ENCODE measurements at regions not wholly inside any gene's neighbourhood (a gene's known extent, or its start where the extent isn't known, plus 50 kb on each side); places are given as distances from the start of the nearest gene placed in this dataset.
A peak's percentile ranks its signal among the peaks of the same experiment; 100 is the strongest.

- no peaks in the 10 kb centered on the region for H3K36me3 ChIP-seq (ENCODE audit: control insufficient read depth, insufficient read depth, low read length)
- TF ChIP-seq CTCF (conservative IDR thresholded peaks at IDR 0.05): no peak
- no peak for DNase-seq
- no peaks in the 10 kb centered on the region for H3K4me1 ChIP-seq (ENCODE audit: control insufficient read depth, insufficient read depth, low read length)
- no peak overlapping the region for H3K4me3 ChIP-seq (ENCODE audit: low read length)
- H3K4me3 Mint-ChIP-seq: no peak overlapping the region
- no peak overlapping the region for H3K27ac ChIP-seq (ENCODE audit: low read depth, low read length)
- WGBS, 2 experiments (ENCODE audit: insufficient coverage in 1 of 2, insufficient read length in 1 of 2): 92% methylated on average over 1 of the region's 1 CpG; no CpG with 5 or more reads in 1 of the 2 experiments
- no peaks in the 10 kb centered on the region for H3K27me3 ChIP-seq (ENCODE audit: control insufficient read depth, insufficient read depth, low read length, poor library complexity, severe bottlenecking)
- H3K36me3 Mint-ChIP-seq (ENCODE audit: low read depth): no peaks in the 10 kb centered on the region
- H3K27ac Mint-ChIP-seq: no peak overlapping the region
- H3K9me3 Mint-ChIP-seq: peaks cover 5% of the 10 kb centered on the region
- H3K9ac ChIP-seq (ENCODE audit: extremely low read depth, low read length, poor library complexity, severe bottlenecking): no peak overlapping the region
- no peaks in the 10 kb centered on the region for H3K9me3 ChIP-seq (ENCODE audit: control insufficient read depth, low read length)
- H3K4me1 Mint-ChIP-seq: peaks cover 8% of the 10 kb centered on the region
- peaks cover 1% of the 10 kb centered on the region for H3K27me3 Mint-ChIP-seq (ENCODE audit: insufficient read depth)
Measured at GRCh38 chr13:32852526-32852925, 163.7 kb upstream of the KL start.

GRCh38 chr13:32857077-32857476, 159.1 kb upstream of the KL start:
- H3K36me3 Mint-ChIP-seq (ENCODE audit: low read depth): no peaks in the 10 kb centered on the region
- 94 to 100% methylated on average over 2 of the region's 2 CpGs for WGBS, 2 experiments (ENCODE audit: insufficient coverage in 1 of 2, insufficient read length in 1 of 2)
- no peaks in the 10 kb centered on the region for H3K9me3 Mint-ChIP-seq
- H3K27me3 ChIP-seq (ENCODE audit: control insufficient read depth, insufficient read depth, low read length, poor library complexity, severe bottlenecking): no peaks in the 10 kb centered on the region
- DNase-seq: peak; percentile 5
- peaks cover 13% of the 10 kb centered on the region for H3K9me3 ChIP-seq (ENCODE audit: control insufficient read depth, low read length)
- H3K27ac Mint-ChIP-seq: no peak overlapping the region
- no peaks in the 10 kb centered on the region for H3K4me1 Mint-ChIP-seq
- no peak overlapping the region for H3K4me3 ChIP-seq (ENCODE audit: low read length)
- no peaks in the 10 kb centered on the region for H3K27me3 Mint-ChIP-seq (ENCODE audit: insufficient read depth)
- no peak overlapping the region for H3K4me3 Mint-ChIP-seq
- H3K27ac ChIP-seq (ENCODE audit: low read depth, low read length): no peak overlapping the region
- no peak overlapping the region for H3K9ac ChIP-seq (ENCODE audit: extremely low read depth, low read length, poor library complexity, severe bottlenecking)
- no peaks in the 10 kb centered on the region for H3K36me3 ChIP-seq (ENCODE audit: control insufficient read depth, insufficient read depth, low read length)
- TF ChIP-seq CTCF (conservative IDR thresholded peaks at IDR 0.05): no peak
- no peaks in the 10 kb centered on the region for H3K4me1 ChIP-seq (ENCODE audit: control insufficient read depth, insufficient read depth, low read length)

- no peaks in the 10 kb centered on the region for H3K9me3 Mint-ChIP-seq
- WGBS, 2 experiments (ENCODE audit: insufficient coverage in 1 of 2, insufficient read length in 1 of 2): 92 to 100% methylated on average over 2 to 6 of the region's 6 CpGs
Measured at GRCh38 chr13:32857689-32858088, 158.5 kb upstream of the KL start.

More at GRCh38 chr13:32857689-32858088, 158.5 kb upstream of the KL start:
- Histone ChIP-seq H3K4me1 (ENCODE audit: control insufficient read depth, insufficient read depth, low read length) (no peaks in the 10 kb centered on the region), H3K9ac (ENCODE audit: extremely low read depth, low read length, poor library complexity, severe bottlenecking) (no peak overlapping the region), H3K9me3 (ENCODE audit: control insufficient read depth, low read length) (peaks cover 16% of the 10 kb centered on the region), H3K36me3 (ENCODE audit: control insufficient read depth, insufficient read depth, low read length) (no peaks in the 10 kb centered on the region), H3K27ac (ENCODE audit: low read depth, low read length) (no peak overlapping the region), H3K27me3 (ENCODE audit: control insufficient read depth, insufficient read depth, low read length, poor library complexity, severe bottlenecking) (no peaks in the 10 kb centered on the region), H3K4me3 (ENCODE audit: low read length) (no peak overlapping the region)
- no peak for TF ChIP-seq CTCF (conservative IDR thresholded peaks at IDR 0.05)
- Mint-ChIP-seq H3K4me3 (no peak overlapping the region), H3K4me1 (no peaks in the 10 kb centered on the region), H3K27me3 (ENCODE audit: insufficient read depth) (no peaks in the 10 kb centered on the region), H3K36me3 (ENCODE audit: low read depth) (no peaks in the 10 kb centered on the region), H3K27ac (no peak overlapping the region)
- peak; percentile 23 for DNase-seq
